Peyer's patch (tissue), 4 donors: ENCODE measurements at regions not wholly inside any gene's neighbourhood (a gene's known extent, or its start where the extent isn't known, plus 50 kb on each side); places are given as distances from the start of the nearest gene placed in this dataset.

Experiments
- POLR2A ChIP-seq, 2 donors: fragments of 450-650 bp; IDR thresholded peaks; one replicate each; pipeline ENCODE4 v1.5.1; 2017; ENCODE audit warnings: antibody characterized with exemption in 2 of 2, mild to moderate bottlenecking in 2 of 2, moderate library complexity in 2 of 2
- TF ChIP-seq, protein P1 (sequence below), 6 experiments: fragments of 450-650 bp in 4 of 6; fragments of 200-600 bp in 2 of 6; sonication (generic) in 1 of 6; IDR thresholded peaks; one replicate each; pipeline ENCODE4 v1.5.1; 2017 to 2019; ENCODE audit warnings: antibody characterized with exemption in 6 of 6, mild to moderate bottlenecking in 3 of 6, moderate library complexity in 1 of 6

- TF ChIP-seq, protein P1, sequence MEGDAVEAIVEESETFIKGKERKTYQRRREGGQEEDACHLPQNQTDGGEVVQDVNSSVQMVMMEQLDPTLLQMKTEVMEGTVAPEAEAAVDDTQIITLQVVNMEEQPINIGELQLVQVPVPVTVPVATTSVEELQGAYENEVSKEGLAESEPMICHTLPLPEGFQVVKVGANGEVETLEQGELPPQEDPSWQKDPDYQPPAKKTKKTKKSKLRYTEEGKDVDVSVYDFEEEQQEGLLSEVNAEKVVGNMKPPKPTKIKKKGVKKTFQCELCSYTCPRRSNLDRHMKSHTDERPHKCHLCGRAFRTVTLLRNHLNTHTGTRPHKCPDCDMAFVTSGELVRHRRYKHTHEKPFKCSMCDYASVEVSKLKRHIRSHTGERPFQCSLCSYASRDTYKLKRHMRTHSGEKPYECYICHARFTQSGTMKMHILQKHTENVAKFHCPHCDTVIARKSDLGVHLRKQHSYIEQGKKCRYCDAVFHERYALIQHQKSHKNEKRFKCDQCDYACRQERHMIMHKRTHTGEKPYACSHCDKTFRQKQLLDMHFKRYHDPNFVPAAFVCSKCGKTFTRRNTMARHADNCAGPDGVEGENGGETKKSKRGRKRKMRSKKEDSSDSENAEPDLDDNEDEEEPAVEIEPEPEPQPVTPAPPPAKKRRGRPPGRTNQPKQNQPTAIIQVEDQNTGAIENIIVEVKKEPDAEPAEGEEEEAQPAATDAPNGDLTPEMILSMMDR (IDR thresholded peaks at IDR 0.05): no peak
- TF ChIP-seq POLR2A (IDR thresholded peaks at IDR 0.05): no peak
Observed at GRCh38 chr6:37116326-37116725, 53.6 kb upstream of the PIM1 start.
